HepG2 (cell line): ENCODE measurements at regions not wholly inside any gene's neighbourhood (a gene's known extent, or its start where the extent isn't known, plus 50 kb on each side); places are given as distances from the start of the nearest gene placed in this dataset.

Source experiments
- ATAC-seq: fragments of 200-7000 bp; cut with Tn5 transposase; 3 replicates; pipeline ENCODE4 v1.9.1; 2020; ENCODE audit warnings: mild to moderate bottlenecking, moderate library complexity
- BruUV-seq: library from RNA; stranded (reverse); fragments of 400-500 nt; replicated peaks from 2 replicates; lab custom pipeline; 2021; lab: Mats Ljungman, UMichigan
- CTCF ChIA-PET: fragments of 300-600 bp; formaldehyde crosslinking; extraction: SDS; loops from one replicate; lab custom pipeline; 2021; ENCODE audit warnings: low total read pairs, inconsistent platforms, low intra/inter-chr PET ratio; lab: Yijun Ruan, JAX
- POLR2A ChIA-PET: fragments of 350-600 bp; sonication (Branson Sonifier 250); formaldehyde crosslinking; loops from one replicate; lab custom pipeline; 2020; ENCODE audit warnings: antibody characterized with exemption, inconsistent platforms; lab: Yijun Ruan, JAX
- DNase-seq: peaks from one replicate; pipeline ENCODE4 v3.0.0-alpha.2; 2015; ENCODE audit warnings: low spot score
- FAIRE-seq: peaks from 3 replicates; lab custom pipeline; 2011; peaks lifted over from hg19 to GRCh38; lab: Jason Lieb, UNC
- H2AFZ ChIP-seq: one replicate; pipeline ENCODE4 v1.6.1; 2011; ENCODE audit warnings: low read length, inconsistent platforms
- H3K27ac ChIP-seq: fragments of 300-600 bp; 3 replicates; pipeline ENCODE4 v1.8.0; 2011; ENCODE audit warnings: mixed run types, mild to moderate bottlenecking, mixed read lengths, low read length, inconsistent platforms; ENCODE audit not compliant: insufficient read depth; ENCODE audit errors: extremely low read length
- H3K27me3 ChIP-seq, 2 experiments: fragments of 200-600 bp in 1 of 2; 2 replicates in 1 of 2; 3 replicates in 1 of 2; pipeline versions ENCODE4 v1.6.0 to v1.8.0; 2011; ENCODE audit warnings: low read length in 2 of 2, mild to moderate bottlenecking in 2 of 2, moderate library complexity in 2 of 2, inconsistent platforms in 1 of 2; ENCODE audit not compliant: insufficient read depth in 2 of 2, control insufficient read depth in 1 of 2
- H3K36me3 ChIP-seq, 2 experiments: fragments of 200-600 bp in 1 of 2; replicated peaks in 1 of 2; 2 replicates in 1 of 2; 3 replicates in 1 of 2; pipeline versions ENCODE4 v1.5.1 to v1.8.0; 2011; ENCODE audit warnings: low read length in 2 of 2, inconsistent platforms in 1 of 2; ENCODE audit not compliant: insufficient read depth in 2 of 2, control insufficient read depth in 1 of 2
- H3K4me1 ChIP-seq: 2 replicates; pipeline ENCODE4 v1.5.1; 2012; ENCODE audit warnings: low read length, inconsistent platforms; ENCODE audit not compliant: insufficient read depth
- H3K4me2 ChIP-seq: 2 replicates; pipeline ENCODE4 v1.6.0; 2011; ENCODE audit warnings: low read depth, low read length, inconsistent platforms
- H3K4me3 ChIP-seq, 3 experiments: fragments of 200-600 bp in 1 of 3; sonication (generic), shearing (Covaris generic) in 1 of 3; replicated peaks in 1 of 3; 2 replicates each; pipeline ENCODE4 v1.5.1; 2011 to 2016; ENCODE audit warnings: low read length in 3 of 3, inconsistent platforms in 2 of 3, low read depth in 2 of 3, mild to moderate bottlenecking in 2 of 3, control low read depth in 1 of 3, mixed read lengths in 1 of 3; ENCODE audit not compliant: insufficient read depth in 1 of 3
- H3K79me2 ChIP-seq: one replicate; pipeline ENCODE4 v1.6.1; 2011; ENCODE audit warnings: low read length, inconsistent platforms; ENCODE audit not compliant: insufficient read depth
- H3K9ac ChIP-seq: 2 replicates; pipeline ENCODE4 v1.6.0; 2011; ENCODE audit warnings: mild to moderate bottlenecking, low read depth, low read length, inconsistent platforms; ENCODE audit not compliant: insufficient read depth
- H3K9me3 ChIP-seq: 2 replicates; pipeline ENCODE4 v1.5.1; 2012; ENCODE audit warnings: mild to moderate bottlenecking, low read length
- H4K20me1 ChIP-seq: 2 replicates; pipeline ENCODE4 v1.6.0; 2011; ENCODE audit warnings: inconsistent platforms, mild to moderate bottlenecking, low read length, moderate library complexity; ENCODE audit not compliant: insufficient read depth
- AFF4 ChIP-seq: sonication (generic); formaldehyde crosslinking; IDR thresholded peaks from 2 replicates; pipeline ENCODE4 v1.4.0; 2020; ENCODE audit warnings: missing genetic modification reagents
- KMT2A ChIP-seq: sonication (generic); formaldehyde crosslinking; IDR thresholded peaks from 2 replicates; pipeline ENCODE4 v1.4.0; 2020; ENCODE audit warnings: missing genetic modification reagents
- MEIS2 ChIP-seq: sonication (generic); formaldehyde crosslinking; IDR thresholded peaks from 2 replicates; pipeline ENCODE4 v1.9.0; 2021; ENCODE audit warnings: mild to moderate bottlenecking, missing genetic modification reagents
- NRL ChIP-seq: sonication (generic); formaldehyde crosslinking; IDR thresholded peaks from 2 replicates; pipeline ENCODE4 v1.5.0; 2020; ENCODE audit warnings: missing genetic modification reagents, mild to moderate bottlenecking, moderate library complexity, borderline replicate concordance
- PHF20 ChIP-seq: sonication (generic); formaldehyde crosslinking; IDR thresholded peaks from 2 replicates; pipeline ENCODE4 v1.5.0; 2020; ENCODE audit warnings: mild to moderate bottlenecking, missing genetic modification reagents
- RCOR2 ChIP-seq: IDR thresholded peaks from 2 replicates; pipeline ENCODE4 v1.6.1; 2016; ENCODE audit warnings: missing biosample characterization, missing genetic modification reagents
- U2AF2 ChIP-seq: fragments of 200-400 bp; formaldehyde crosslinking; IDR thresholded peaks from 2 replicates; pipeline ENCODE4 v1.6.1; 2017; ENCODE audit warnings: low read depth, mild to moderate bottlenecking, low read length
- ZNF333 ChIP-seq: sonication (generic); formaldehyde crosslinking; IDR thresholded peaks from 2 replicates; pipeline ENCODE4 v1.4.0; 2020; ENCODE audit warnings: mild to moderate bottlenecking, missing genetic modification reagents, borderline replicate concordance
- ZNF496 ChIP-seq: sonication (generic); formaldehyde crosslinking; IDR thresholded peaks from 2 replicates; pipeline ENCODE4 v1.8.1; 2023; ENCODE audit warnings: mild to moderate bottlenecking, moderate library complexity, missing genetic modification reagents; ENCODE audit not compliant: insufficient replicate concordance
- ZNF574 ChIP-seq: sonication (generic); formaldehyde crosslinking; IDR thresholded peaks from 2 replicates; pipeline ENCODE4 v1.4.0; 2020; ENCODE audit warnings: missing genetic modification reagents
- ZNF580 ChIP-seq: IDR thresholded peaks from 2 replicates; pipeline ENCODE4 v1.6.1; 2016; ENCODE audit warnings: low read depth, borderline replicate concordance
- ZNF660 ChIP-seq: sonication (generic); formaldehyde crosslinking; IDR thresholded peaks from 2 replicates; pipeline ENCODE4 v1.5.1; 2020; ENCODE audit warnings: mild to moderate bottlenecking, low read depth, missing genetic modification reagents, borderline replicate concordance
- ZNF781 ChIP-seq: sonication (generic); formaldehyde crosslinking; IDR thresholded peaks from 2 replicates; pipeline ENCODE4 v1.5.1; 2020; ENCODE audit warnings: borderline replicate concordance, mild to moderate bottlenecking, missing genetic modification reagents; ENCODE audit errors: not compliant biosample characterization
- WGBS: methylation state at CpG from one replicate; pipeline ENCODE4 v1.1.6; 2017; ENCODE audit warnings: low lambda C conversion rate; 5-methylcytosine and 5-hydroxymethylcytosine counted together
- in situ Hi-C: cut with HindIII; loops from 2 replicates; pipeline ENCODE4 v1.10.0; 2017; ENCODE audit warnings: low pct_unique_long_range_greater_than_20kb; ENCODE audit not compliant: extremely low pct_ligation_motif_present
- intact Hi-C: fragments of 100-400 bp; cut with micrococcal nuclease; formaldehyde crosslinking; loops from one replicate; pipeline ENCODE4 v1.10.0; 2022; ENCODE audit not compliant: unreplicated experiment

GRCh38 chr5:12214267-12215015, 310.2 kb upstream of the CTNND2 start:
- no peak for ATAC-seq
- DNase-seq: no peak
- POLR2A ChIA-PET: no interaction called here
- no TSS peak for BruUV-seq
- Histone ChIP-seq H3K27ac (no peak overlapping the region), H3K4me1 (no peaks in the 10 kb centered on the region), H3K9me3 (peaks cover 71% of the 10 kb centered on the region), H3K27me3 (no peaks in the 10 kb centered on the region), H4K20me1 (no peaks in the 10 kb centered on the region), H2AFZ (no peak overlapping the region), H3K4me2 (no peak overlapping the region), H3K4me3 (no peak overlapping the region), H3K9ac (no peak overlapping the region), H3K36me3 (no peaks in the 10 kb centered on the region), H3K79me2 (no peaks in the 10 kb centered on the region)
- TF ChIP-seq KMT2A (CRISPR knock-in tag) (no peak), ZNF574 (CRISPR knock-in tag) (no peak), AFF4 (CRISPR knock-in tag) (no peak), ZNF781 (CRISPR knock-in tag) (no peak), PHF20 (CRISPR knock-in tag) (no peak), MEIS2 (no peak), ZNF580 (CRISPR knock-in tag) (no peak), RCOR2 (CRISPR knock-in tag) (no peak), U2AF2 (no peak), ZNF333 (no peak), ZNF660 (no peak), ZNF496 (CRISPR knock-in tag) (no peak), NRL (no peak)
- 7% methylated on average over 2 of the region's 2 CpGs for WGBS
- intact Hi-C loops (no loop called here), in situ Hi-C loops (no loop called here)
- no peak for FAIRE-seq
- CTCF ChIA-PET: no interaction called here
